PC-3 (cell line): ENCODE measurements at regions not wholly inside any gene's neighbourhood (a gene's known extent, or its start where the extent isn't known, plus 50 kb on each side); places are given as distances from the start of the nearest gene placed in this dataset.

ENCODE experiments used
- ATAC-seq: fragments of 200-7000 bp; cut with Tn5 transposase; 2 replicates; pipeline ENCODE4 v1.9.1; 2020; ENCODE audit warnings: mild to moderate bottlenecking, moderate library complexity
- BruUV-seq: library from RNA; stranded (reverse); fragments of 400-500 nt; replicated peaks from 2 replicates; lab custom pipeline; 2021; lab: Mats Ljungman, UMichigan
- CTCF ChIA-PET: fragments of 300-600 bp; sonication (Branson Sonifier 250); formaldehyde crosslinking; loops from one replicate; lab custom pipeline; 2022; ENCODE audit warnings: antibody characterized with exemption; lab: Charles Lee
- POLR2A ChIA-PET: fragments of 300-600 bp; sonication (Branson Sonifier 250); formaldehyde crosslinking; loops from one replicate; lab custom pipeline; 2022; ENCODE audit warnings: antibody characterized with exemption; ENCODE audit not compliant: unreplicated experiment; lab: Charles Lee
- DNase-seq: peaks from one replicate; pipeline ENCODE4 v3.0.0-alpha.2; 2015
- H2AFZ ChIP-seq: fragments of 300-600 bp; sonication (generic); 2 replicates; pipeline ENCODE4 v1.6.0; 2016; ENCODE audit warnings: antibody characterized with exemption, low read length
- H3F3A ChIP-seq: fragments of 300-600 bp; sonication (generic); one replicate; pipeline ENCODE4 v1.6.0; 2017; ENCODE audit warnings: antibody characterized with exemption, low read length, control low read depth, mild to moderate bottlenecking; ENCODE audit not compliant: unreplicated experiment
- H3K27ac ChIP-seq: fragments of 300-600 bp; sonication (generic); 2 replicates; pipeline ENCODE4 v1.5.1; 2016; ENCODE audit warnings: mild to moderate bottlenecking, low read length
- H3K27me3 ChIP-seq: fragments of 300-600 bp; sonication (generic); 2 replicates; pipeline ENCODE4 v1.6.1; 2016; ENCODE audit warnings: low read length, mixed read lengths
- H3K36me3 ChIP-seq: fragments of 300-600 bp; sonication (generic); 2 replicates; pipeline ENCODE4 v1.6.1; 2016; ENCODE audit warnings: low read depth, mixed run types, low read length, mixed read lengths
- H3K4me1 ChIP-seq: fragments of 300-600 bp; sonication (generic); 2 replicates; pipeline ENCODE4 v1.5.1; 2016; ENCODE audit warnings: low read length; ENCODE audit not compliant: insufficient read depth
- H3K4me2 ChIP-seq: fragments of 300-600 bp; sonication (generic); 2 replicates; pipeline ENCODE4 v1.6.0; 2016; ENCODE audit warnings: low read length
- H3K4me3 ChIP-seq: fragments of 300-600 bp; sonication (generic); 2 replicates; pipeline ENCODE4 v1.5.1; 2016; ENCODE audit warnings: mild to moderate bottlenecking, low read length, mixed read lengths
- H3K79me2 ChIP-seq: fragments of 300-600 bp; sonication (generic); 2 replicates; pipeline ENCODE4 v1.6.1; 2017; ENCODE audit warnings: low read length, mixed read lengths
- H3K9ac ChIP-seq: fragments of 300-600 bp; sonication (generic); 2 replicates; pipeline ENCODE4 v1.6.0; 2016; ENCODE audit warnings: mild to moderate bottlenecking, low read length
- H3K9me2 ChIP-seq: fragments of 300-600 bp; sonication (generic); replicated peaks from 2 replicates; pipeline ENCODE4 v1.6.1; 2016; ENCODE audit warnings: mixed run types, low read length, mixed read lengths
- H3K9me3 ChIP-seq: fragments of 300-600 bp; sonication (generic); 2 replicates; pipeline ENCODE4 v1.6.1; 2016; ENCODE audit warnings: low read length, mixed read lengths
- H4K20me1 ChIP-seq: fragments of 300-600 bp; sonication (generic); 2 replicates; pipeline ENCODE4 v1.6.1; 2016; ENCODE audit warnings: low read length, mixed read lengths
- EZH2 ChIP-seq: fragments of 300-600 bp; sonication (generic); IDR thresholded peaks from one replicate; pipeline ENCODE4 v1.6.1; 2017; ENCODE audit warnings: antibody characterized with exemption, mild to moderate bottlenecking, low read length; ENCODE audit not compliant: unreplicated experiment
- EZH2phosphoT487 ChIP-seq: fragments of 300-600 bp; sonication (generic); IDR thresholded peaks from 2 replicates; pipeline ENCODE4 v1.6.1; 2018; ENCODE audit warnings: mild to moderate bottlenecking, antibody characterized with exemption, low read length, borderline replicate concordance
- intact Hi-C: fragments of 100-400 bp; cut with micrococcal nuclease; formaldehyde crosslinking; loops from 2 replicates; pipeline ENCODE4 v1.9.0; 2023
- TF ChIP-seq, protein P1 (sequence below): fragments of 300-600 bp; sonication (generic); conservative IDR thresholded peaks from 2 replicates; pipeline ENCODE4 v1.5.1; 2017; ENCODE audit warnings: antibody characterized with exemption, low read depth, mild to moderate bottlenecking, low read length

DNA sequence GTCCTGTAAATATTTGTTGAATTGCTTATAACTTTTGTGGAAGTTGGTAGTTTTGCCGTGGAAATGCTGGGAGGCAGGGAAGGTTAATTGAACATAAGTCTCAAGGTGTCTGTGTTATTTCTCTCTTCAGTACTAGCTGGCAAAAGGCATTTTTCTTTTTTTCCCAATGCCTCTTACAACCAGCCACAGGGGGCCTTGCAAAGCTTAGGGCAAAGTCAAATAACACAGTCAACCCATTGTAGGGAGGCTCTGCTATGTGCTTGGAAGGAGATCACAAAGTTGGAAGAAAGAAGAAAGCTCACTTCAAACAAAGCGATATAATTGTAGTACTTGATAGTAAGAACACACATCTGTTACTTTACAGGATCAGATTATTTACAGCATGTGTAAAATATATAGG, 802.6 kb downstream of the PDHA2 start:
- TF ChIP-seq EZH2phosphoT487 (no peak), EZH2 (no peak)
- TF ChIP-seq, protein P1, sequence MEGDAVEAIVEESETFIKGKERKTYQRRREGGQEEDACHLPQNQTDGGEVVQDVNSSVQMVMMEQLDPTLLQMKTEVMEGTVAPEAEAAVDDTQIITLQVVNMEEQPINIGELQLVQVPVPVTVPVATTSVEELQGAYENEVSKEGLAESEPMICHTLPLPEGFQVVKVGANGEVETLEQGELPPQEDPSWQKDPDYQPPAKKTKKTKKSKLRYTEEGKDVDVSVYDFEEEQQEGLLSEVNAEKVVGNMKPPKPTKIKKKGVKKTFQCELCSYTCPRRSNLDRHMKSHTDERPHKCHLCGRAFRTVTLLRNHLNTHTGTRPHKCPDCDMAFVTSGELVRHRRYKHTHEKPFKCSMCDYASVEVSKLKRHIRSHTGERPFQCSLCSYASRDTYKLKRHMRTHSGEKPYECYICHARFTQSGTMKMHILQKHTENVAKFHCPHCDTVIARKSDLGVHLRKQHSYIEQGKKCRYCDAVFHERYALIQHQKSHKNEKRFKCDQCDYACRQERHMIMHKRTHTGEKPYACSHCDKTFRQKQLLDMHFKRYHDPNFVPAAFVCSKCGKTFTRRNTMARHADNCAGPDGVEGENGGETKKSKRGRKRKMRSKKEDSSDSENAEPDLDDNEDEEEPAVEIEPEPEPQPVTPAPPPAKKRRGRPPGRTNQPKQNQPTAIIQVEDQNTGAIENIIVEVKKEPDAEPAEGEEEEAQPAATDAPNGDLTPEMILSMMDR: no peak
- no peak for ATAC-seq
- Histone ChIP-seq H3K9me3 (no peaks in the 10 kb centered on the region), H3K9ac (no peak overlapping the region), H3K36me3 (no peaks in the 10 kb centered on the region), H2AFZ (no peak overlapping the region), H3K9me2 (no peaks in the 10 kb centered on the region), H3K27ac (no peak overlapping the region), H3K4me3 (no peak overlapping the region), H3K79me2 (no peaks in the 10 kb centered on the region), H3K4me1 (no peaks in the 10 kb centered on the region), H3K4me2 (no peak overlapping the region), H3K27me3 (no peaks in the 10 kb centered on the region), H3F3A (no peaks in the 10 kb centered on the region), H4K20me1 (no peaks in the 10 kb centered on the region)
- intact Hi-C loops: no loop called here
- no peak for DNase-seq
- BruUV-seq: no TSS peak
- POLR2A ChIA-PET: no interaction called here
- CTCF ChIA-PET: no interaction called here

DNA sequence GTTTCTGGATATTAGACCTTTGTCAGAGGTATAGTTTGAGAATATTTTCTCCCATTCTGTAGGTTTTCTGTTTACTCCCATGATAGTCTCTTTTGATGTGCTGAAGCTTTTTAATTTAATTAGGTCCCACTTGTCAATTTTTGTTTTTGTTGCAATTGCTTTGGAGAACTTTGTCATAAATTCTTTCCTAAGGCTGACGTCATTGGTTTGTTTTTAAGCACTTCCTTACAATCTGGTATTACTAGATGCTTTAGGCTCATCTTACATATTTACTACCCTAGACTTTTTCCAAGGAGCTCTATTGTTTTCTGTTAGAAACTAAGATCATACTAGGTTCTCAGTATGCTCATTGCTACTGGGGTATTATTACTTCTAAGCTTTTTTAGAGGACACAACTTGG, 806.3 kb downstream of the PDHA2 start:
- ChIA-PET POLR2A (no interaction called here), CTCF (no interaction called here)
- Histone ChIP-seq H3K9ac (no peak overlapping the region), H3K9me2 (no peaks in the 10 kb centered on the region), H3K27ac (no peak overlapping the region), H3K79me2 (no peaks in the 10 kb centered on the region), H3F3A (no peaks in the 10 kb centered on the region), H3K27me3 (no peaks in the 10 kb centered on the region), H3K4me2 (no peak overlapping the region), H2AFZ (no peak overlapping the region), H3K36me3 (no peaks in the 10 kb centered on the region), H3K4me3 (no peak overlapping the region), H3K4me1 (peaks cover 3% of the 10 kb centered on the region), H3K9me3 (no peaks in the 10 kb centered on the region), H4K20me1 (no peaks in the 10 kb centered on the region)
- TF ChIP-seq EZH2: no peak
- TF ChIP-seq, protein P1: no peak
- no peak for TF ChIP-seq EZH2phosphoT487
- DNase-seq (no peak), ATAC-seq (no peak)
- no TSS peak for BruUV-seq
- intact Hi-C loops: no loop called here

GRCh38 chr4:96649536-96649935, 809.6 kb downstream of the PDHA2 start:
- Histone ChIP-seq H3K27me3 (no peaks in the 10 kb centered on the region), H2AFZ (no peak overlapping the region), H3K9ac (no peak overlapping the region), H3K4me3 (no peak overlapping the region), H4K20me1 (no peaks in the 10 kb centered on the region), H3K27ac (no peak overlapping the region), H3K4me1 (peaks cover 3% of the 10 kb centered on the region), H3K79me2 (no peaks in the 10 kb centered on the region), H3K4me2 (no peak overlapping the region), H3K9me3 (no peaks in the 10 kb centered on the region), H3K9me2 (no peaks in the 10 kb centered on the region), H3F3A (no peaks in the 10 kb centered on the region), H3K36me3 (no peaks in the 10 kb centered on the region)
- no peak for TF ChIP-seq EZH2
- no peak for TF ChIP-seq EZH2phosphoT487
- TF ChIP-seq, protein P1: no peak
- CTCF ChIA-PET: no interaction called here
- intact Hi-C loops: no loop called here
- POLR2A ChIA-PET: no interaction called here
- peak; percentile 69 for DNase-seq
- ATAC-seq: peak; percentile 93
- no TSS peak for BruUV-seq
